CD4-positive, alpha-beta T cell treated with Interleukin-12 subunit alpha and Interleukin-12 subunit beta, for 1 hour (primary cell): ENCODE measurements at regions not wholly inside any gene's neighbourhood (a gene's known extent, or its start where the extent isn't known, plus 50 kb on each side); places are given as distances from the start of the nearest gene placed in this dataset.

Source experiments
- DNase-seq: peaks from one replicate; pipeline ENCODE4 v3.0.0-alpha.2; 2020

- DNase-seq, result no peak
These were observed 225.6 kb upstream of the FGGY start for GRCh38 chr1:59071289-59071688.

- peak; percentile 19 for DNase-seq
These were observed 224.9 kb upstream of the FGGY start for GRCh38 chr1:59071876-59072582.

GRCh38 chr1:59072583-59072947 is 224.3 kb upstream of the FGGY start:
- DNase-seq, result no peak

- DNase-seq, result no peak
These were observed 222.3 kb upstream of the FGGY start for GRCh38 chr1:59074598-59074997.

- DNase-seq, result no peak
These were observed 221.9 kb upstream of the FGGY start for GRCh38 chr1:59075021-59075420.

- DNase-seq, result no peak
These were observed 220.3 kb upstream of the FGGY start for GRCh38 chr1:59076612-59077011.

- DNase-seq, result no peak
These were observed 219.3 kb upstream of the FGGY start for GRCh38 chr1:59077466-59078069.

- no peak for DNase-seq
These were observed 218.7 kb upstream of the FGGY start for GRCh38 chr1:59078070-59078800.

GRCh38 chr1:59078866-59079265 is 218.0 kb upstream of the FGGY start:
- DNase-seq, result no peak

- DNase-seq, result no peak
These were observed 217.3 kb upstream of the FGGY start for GRCh38 chr1:59079434-59080140.

GRCh38 chr1:59081181-59081580 is 215.7 kb upstream of the FGGY start:
- no peak for DNase-seq

GRCh38 chr1:59081795-59082194 is 215.1 kb upstream of the FGGY start:
- DNase-seq, result no peak

GRCh38 chr1:59083946-59084865 is 212.7 kb upstream of the FGGY start:
- no peak for DNase-seq

GRCh38 chr1:59085101-59085500 is 211.8 kb upstream of the FGGY start:
- DNase-seq, result no peak

GRCh38 chr1:59089036-59089798 is 207.7 kb upstream of the FGGY start:
- DNase-seq, result no peak

- DNase-seq, result no peak
These were observed 206.9 kb upstream of the FGGY start for GRCh38 chr1:59089922-59090457.

- DNase-seq, result no peak
These were observed 204.8 kb upstream of the FGGY start for GRCh38 chr1:59092126-59092525.

- no peak for DNase-seq
These were observed 202.9 kb upstream of the FGGY start for GRCh38 chr1:59094001-59094400.

GRCh38 chr1:59096501-59096900 is 200.4 kb upstream of the FGGY start:
- DNase-seq, result no peak

- DNase-seq, result no peak
These were observed 198.2 kb upstream of the FGGY start for GRCh38 chr1:59098655-59099054.

- DNase-seq, result no peak
These were observed 196.1 kb upstream of the FGGY start for GRCh38 chr1:59100708-59101374.
